Activated CD4-positive, alpha-beta T cell treated with anti-CD3 and anti-CD28 coated beads for 48 hours (primary cell): ENCODE measurements at regions not wholly inside any gene's neighbourhood (a gene's known extent, or its start where the extent isn't known, plus 50 kb on each side); places are given as distances from the start of the nearest gene placed in this dataset.

ENCODE experiments used
- DNase-seq: peaks from one replicate; pipeline ENCODE4 v3.0.0-alpha.2; 2020

DNA sequence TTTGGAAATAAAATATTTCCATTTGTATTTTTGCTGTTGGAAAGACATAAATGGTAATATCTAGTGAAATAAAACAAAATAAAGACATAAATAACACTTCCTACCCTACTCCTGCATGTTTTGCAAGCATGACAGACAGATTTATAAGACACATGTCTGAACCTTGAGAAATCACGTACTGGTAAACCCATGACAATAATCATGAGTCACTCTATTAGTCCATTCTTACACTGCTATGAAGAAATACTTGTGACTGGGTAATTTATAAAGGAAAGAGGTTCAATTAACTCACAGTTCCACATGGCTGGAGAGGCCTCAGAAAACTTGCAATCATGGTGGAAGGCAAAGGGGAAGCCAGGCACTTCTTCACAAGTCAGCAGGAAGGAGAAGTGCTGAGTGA is 942.2 kb downstream of the REEP3 start:
- DNase-seq: no peak

GRCh38 chr10:64465653-64466052 is 944.5 kb downstream of the REEP3 start:
- DNase-seq: no peak

- no peak for DNase-seq
Measured at GRCh38 chr10:64468219-64468618, 947.0 kb downstream of the REEP3 start.

GRCh38 chr10:64476506-64476905 is 955.3 kb downstream of the REEP3 start:
- DNase-seq: no peak

DNA sequence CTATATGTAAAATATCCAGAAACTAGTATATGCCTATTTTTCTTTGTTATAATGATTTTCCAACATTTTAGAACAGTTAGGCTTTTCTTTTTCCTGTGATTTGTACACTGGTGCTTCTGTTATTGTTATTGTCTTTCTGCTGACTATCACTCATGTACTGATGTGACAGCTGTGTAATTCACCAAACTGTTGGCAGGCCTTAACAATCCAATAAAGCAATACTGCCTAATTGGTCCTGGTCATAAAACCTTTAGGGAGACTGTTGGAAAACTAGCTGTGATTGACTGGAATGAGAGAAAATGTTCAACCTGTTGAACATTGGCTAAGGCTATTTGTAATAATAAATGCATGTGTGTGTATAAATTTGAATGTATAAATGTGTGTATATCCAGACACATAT is 956.6 kb downstream of the REEP3 start:
- no peak for DNase-seq

GRCh38 chr10:64484811-64485330 is 963.7 kb downstream of the REEP3 start:
- no peak for DNase-seq

- no peak for DNase-seq
Measured at GRCh38 chr10:64486149-64486548, 964.9 kb downstream of the REEP3 start.

DNA sequence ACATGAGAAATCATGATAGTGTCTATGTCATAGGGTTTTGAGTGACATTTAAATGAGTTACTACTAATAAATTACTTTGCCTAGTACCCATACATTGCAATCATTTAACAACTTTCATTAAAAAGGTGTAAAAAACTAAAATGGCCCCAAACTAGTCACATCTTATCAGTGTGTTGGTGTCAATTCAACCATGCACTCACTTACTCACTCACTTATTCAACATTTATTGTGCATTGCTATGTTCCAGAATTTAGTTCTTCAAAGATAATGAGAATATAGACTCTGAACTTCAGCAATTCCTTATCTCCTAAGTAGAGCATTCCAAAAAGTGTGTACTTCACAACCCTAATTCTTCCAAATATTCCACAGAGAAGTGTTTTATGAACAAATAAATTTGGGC is 965.7 kb downstream of the REEP3 start:
- DNase-seq: no peak

GRCh38 chr10:64494901-64495300 is 973.7 kb downstream of the REEP3 start:
- DNase-seq: no peak

- no peak for DNase-seq
Measured at GRCh38 chr10:64497306-64497705, 976.1 kb downstream of the REEP3 start.

- no peak for DNase-seq
Measured at GRCh38 chr10:64501807-64502206, 980.6 kb downstream of the REEP3 start.

GRCh38 chr10:64502936-64503335 is 981.7 kb downstream of the REEP3 start:
- DNase-seq: no peak

GRCh38 chr10:64503429-64503828 is 982.2 kb downstream of the REEP3 start:
- no peak for DNase-seq

- DNase-seq: no peak
Measured at GRCh38 chr10:64505501-64505900, 984.3 kb downstream of the REEP3 start.

DNA sequence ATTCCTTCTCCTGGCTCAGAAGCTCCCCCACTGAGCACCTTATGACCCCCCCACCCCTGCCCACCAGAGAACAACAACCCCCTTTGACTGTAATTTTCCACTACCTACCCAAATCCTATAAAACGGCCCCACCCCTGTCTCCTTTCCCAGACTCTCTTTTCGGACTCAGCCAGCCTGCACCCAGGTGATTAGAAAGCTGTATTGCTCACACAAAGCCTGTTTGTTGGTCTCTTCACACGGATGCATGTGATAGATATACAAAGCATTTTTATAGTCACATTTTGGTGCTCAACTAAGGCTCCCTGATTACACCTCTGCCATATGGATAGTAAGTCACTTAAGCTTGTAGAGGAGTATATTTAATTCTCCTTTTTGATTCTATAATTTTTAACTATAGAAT is 985.8 kb downstream of the REEP3 start:
- DNase-seq: no peak

DNA sequence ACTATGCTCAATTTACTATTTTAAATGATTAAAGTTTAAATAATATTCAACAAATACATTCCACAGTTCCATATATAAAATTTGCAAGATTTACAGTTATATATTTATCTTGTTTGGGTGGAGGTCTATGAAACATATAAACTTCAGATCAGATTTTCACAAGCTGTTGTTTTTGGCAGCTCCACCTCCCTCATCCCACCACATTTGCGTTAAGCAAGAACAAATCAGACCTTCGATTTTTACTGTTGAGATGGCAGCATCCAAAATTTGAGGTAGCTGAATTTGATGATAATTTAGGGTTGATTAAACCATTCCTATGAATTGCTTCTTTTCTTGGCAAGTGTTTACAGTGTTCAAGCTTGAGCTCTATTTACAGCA is 986.4 kb downstream of the REEP3 start:
- no peak for DNase-seq

- no peak for DNase-seq
Measured at GRCh38 chr10:64508029-64508661, 986.9 kb downstream of the REEP3 start.

- DNase-seq: no peak
Measured at GRCh38 chr10:64515970-64516699, 994.9 kb downstream of the REEP3 start.

DNA sequence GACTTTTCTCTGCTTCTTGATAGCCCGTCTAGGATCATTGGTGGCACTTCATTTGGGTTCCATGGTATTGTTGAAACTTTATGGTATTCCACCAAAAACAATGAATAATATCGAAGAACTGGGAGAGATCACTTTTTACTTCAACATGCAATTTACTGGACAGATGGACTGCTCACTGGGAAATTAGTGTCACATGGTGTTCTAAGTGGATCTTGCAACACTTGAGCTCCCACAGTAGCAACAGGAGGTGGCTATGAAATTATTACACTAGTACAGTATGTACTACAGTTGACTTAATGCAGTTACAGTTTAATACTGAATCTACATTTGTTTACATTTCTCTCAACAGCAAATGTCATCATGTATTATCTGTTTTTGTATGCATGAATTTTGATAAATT is 997.3 kb downstream of the REEP3 start:
- DNase-seq: no peak

GRCh38 chr10:64519427-64519826 is 998.2 kb downstream of the REEP3 start:
- DNase-seq: no peak

GRCh38 chr10:64519831-64520230 is 998.6 kb downstream of the REEP3 start:
- no peak for DNase-seq

GRCh38 chr10:64523065-64523759 is 1002.0 kb downstream of the REEP3 start:
- DNase-seq: no peak

DNA sequence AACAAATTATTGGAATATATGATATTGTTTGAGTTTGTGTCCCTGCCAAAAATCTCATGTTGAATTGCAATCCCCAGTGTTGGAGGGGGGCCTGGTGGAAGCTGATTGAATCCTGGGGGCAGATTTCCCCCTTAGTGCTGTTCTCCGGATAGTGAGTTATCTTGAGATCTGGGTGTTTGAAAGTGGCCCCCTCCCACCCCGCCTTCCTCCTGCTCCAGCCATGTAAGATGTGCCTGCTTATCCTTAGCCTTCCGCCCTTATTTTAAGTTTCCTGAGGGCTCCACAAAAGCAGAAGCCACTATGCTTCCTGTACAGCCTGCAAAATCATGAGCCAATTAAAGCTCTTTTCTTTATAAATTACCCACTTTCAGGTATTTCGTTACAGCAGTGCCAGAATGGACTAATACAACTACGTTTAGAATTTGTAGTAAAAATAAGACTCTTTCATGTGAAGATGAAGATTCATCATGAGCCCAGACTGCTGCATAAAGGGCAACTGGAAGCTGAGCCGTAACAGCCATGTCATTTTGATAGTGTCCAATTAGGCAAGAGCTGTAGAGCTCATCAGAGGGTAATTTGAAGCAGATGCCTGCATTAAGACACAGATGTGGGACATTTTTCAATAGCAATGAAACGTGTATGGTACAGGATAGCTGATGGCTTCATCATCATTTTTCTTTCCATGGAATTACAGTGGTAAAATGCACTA is 1007.2 kb downstream of the REEP3 start:
- DNase-seq: no peak

GRCh38 chr10:64529003-64529350 is 1007.8 kb downstream of the REEP3 start:
- DNase-seq: no peak
